Amniotic epithelial cell (primary cell): ENCODE measurements at regions not wholly inside any gene's neighbourhood (a gene's known extent, or its start where the extent isn't known, plus 50 kb on each side); places are given as distances from the start of the nearest gene placed in this dataset.

Source experiments
- DNase-seq: peaks from one replicate; pipeline ENCODE4 v3.0.0-alpha.2; 2010; ENCODE audit warnings: low read depth

DNA sequence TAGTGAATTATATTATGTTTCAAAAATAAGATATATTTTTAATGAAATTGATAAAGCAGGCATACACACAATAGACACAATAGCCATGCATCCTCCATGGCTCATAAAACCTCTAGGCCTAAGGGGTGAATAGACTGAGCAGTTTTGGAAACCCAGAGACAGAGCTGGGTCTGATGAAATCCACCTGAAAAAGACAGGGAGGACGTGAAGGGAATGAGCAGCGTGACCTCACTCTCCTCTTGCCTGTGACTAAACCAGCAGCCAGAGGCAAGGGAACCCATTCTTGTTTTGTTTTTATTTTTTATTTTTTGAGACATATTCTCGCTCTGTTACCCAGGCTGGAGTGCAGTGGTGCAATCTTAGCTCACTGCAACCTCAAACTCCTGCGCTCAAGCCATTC lies 424.4 kb upstream of the FAM241A start:
- DNase-seq, result no peak

DNA sequence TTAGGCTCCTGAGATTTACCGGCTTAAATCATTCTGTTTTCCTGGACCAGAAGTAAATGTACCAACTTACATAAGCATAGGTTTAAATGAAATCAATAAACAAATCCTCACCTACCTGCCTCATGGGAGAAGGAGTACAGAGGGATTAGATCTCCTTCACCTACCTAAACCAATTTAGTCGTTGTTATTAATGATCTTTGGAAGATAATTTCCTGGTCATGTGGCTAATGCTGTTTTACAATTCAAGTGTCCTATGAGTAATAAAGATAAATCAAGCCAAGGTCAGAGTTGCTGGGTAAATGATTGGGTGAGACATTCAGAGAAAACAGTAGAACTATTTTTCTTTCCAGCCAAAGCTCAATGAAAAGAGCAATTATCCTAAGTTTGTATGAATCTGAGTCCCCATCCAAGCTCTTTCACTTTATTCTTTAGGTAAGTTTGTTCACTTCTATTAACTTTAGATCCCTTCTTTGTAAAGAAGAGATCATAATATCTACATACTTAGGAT lies 423.0 kb upstream of the FAM241A start:
- peak; percentile 16 for DNase-seq

DNA sequence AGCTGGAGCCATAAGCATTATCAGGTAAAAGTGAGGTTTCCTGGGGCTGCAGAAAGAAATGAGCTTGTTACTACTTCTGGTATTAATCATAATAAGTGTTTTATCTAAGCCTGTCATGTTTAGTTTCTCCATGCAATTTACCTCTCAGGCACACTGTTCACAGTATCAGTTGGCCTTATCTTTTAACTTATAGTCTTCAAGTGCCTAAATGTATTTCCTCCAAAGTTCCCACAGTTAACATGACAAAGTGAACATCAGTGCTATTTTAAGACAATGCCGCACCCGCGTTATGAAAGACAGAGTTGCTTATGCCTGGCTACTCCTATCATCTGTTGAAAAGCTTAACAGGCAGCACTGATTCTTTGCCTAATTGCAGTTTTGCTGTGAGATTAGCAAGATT lies 408.7 kb upstream of the FAM241A start:
- peak; percentile 21 for DNase-seq

DNA sequence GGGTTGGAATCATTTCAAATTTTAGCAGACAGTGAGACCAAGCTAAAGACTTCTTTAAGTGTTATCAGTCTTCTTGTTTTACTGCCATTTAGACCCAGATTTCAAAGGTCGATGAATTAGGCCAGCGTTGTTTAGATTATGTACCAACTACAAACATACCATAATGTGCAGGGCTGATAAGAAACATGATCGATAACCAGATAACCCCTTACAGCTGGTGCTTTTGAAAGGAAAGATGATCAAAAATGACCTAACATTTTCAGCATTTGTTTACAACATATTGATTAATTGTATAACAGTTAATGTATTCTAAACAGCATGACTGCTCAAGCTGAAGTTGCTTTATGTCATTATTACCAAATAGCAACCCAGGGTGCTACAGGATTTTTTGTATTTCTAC lies 400.4 kb upstream of the FAM241A start:
- no peak for DNase-seq

DNA sequence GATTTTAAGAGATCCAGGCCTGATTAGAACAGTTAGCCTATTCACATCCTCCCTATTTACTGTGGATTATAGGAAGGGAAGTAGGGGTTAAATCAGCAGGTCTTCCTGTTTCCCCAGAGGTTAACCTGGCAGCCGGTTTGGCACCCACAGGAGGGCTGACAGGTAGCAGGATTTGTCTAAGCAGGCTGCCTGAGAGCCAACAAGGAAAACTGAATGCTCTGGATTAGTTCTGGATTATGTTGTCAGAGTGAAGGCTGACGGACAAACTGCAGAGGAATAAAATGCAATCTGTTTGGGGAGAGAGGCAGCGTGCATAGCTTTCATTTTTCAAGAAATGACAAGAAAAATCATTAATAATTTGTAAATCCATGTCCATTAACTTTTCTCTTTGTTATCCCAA lies 397.1 kb upstream of the FAM241A start:
- DNase-seq, result peak; percentile 49

DNA sequence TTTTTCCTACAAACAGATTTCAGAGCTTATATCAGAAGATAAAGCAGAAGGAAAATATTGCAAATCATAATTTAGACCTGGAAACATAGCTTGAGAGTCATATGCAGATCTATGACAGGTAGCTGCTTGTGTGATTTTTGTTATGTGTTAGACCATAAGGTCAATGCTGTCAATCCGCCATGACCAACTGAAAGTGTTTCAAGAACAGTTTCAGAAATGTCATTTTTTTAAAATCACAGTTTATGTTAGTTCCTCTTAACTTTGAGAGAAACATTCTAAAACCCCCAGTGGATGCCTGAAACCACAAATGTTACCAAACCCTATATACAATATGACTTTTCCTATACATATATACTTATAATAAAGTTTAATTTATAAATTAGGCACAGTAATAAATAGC lies 391.3 kb upstream of the FAM241A start:
- no peak for DNase-seq

DNA sequence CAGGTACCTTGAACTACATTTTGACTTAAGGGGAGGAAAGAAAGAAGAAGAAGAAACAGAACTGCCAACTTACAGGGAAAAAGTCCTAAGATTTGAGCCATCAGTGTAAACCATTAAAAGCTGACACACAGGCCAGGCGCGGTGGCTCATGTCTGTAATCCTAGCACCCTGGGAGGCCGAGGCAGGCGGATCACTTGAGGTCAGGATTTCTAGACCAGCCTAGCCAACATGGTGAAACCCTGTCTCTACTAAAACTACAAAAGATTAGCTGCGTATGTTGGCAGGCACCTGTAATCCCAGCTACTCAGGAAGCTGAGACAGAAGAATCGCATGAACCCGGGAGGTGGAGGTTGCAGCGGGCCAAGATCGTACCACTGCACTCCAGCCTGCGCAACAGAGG lies 389.7 kb upstream of the FAM241A start:
- no peak for DNase-seq

DNA sequence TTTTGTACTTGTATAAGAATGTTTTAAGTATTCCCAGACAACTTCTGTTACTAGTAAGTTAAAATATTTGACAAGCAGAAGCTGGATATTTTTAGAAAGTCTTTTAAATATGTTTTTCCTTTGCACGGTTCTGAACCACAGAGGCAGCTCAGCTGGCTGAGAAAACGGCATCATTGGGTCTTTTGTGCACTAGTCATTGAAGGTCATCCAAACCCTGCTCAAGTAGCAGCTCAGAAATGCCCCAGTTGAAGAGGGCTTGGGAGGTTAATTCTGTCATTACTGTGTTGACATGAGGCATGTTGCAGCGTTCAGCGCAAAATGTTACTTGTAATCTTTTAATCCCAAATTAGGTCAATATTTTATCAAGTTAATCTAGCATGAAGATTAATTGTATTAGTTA lies 383.7 kb upstream of the FAM241A start:
- DNase-seq, result peak; percentile 10

DNA sequence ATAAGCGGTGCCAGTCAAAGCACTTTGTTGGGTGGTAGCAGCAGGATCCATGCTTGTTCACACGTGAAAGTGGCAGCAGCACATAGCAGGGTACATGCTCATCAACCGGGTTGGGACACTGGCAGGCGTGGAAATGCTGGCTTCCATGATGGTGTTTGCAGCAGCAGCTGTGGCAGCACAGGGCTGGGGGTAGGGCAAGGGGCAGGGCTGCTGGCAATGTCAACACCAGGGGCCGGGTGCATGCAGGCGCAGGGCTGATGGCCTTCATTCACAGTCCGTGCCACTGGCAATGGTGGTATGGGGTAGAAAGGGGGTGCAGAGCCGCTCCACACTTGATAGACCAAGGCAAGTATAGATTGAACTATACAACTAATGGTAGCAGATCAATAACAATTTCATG lies 374.7 kb upstream of the FAM241A start:
- no peak for DNase-seq

DNA sequence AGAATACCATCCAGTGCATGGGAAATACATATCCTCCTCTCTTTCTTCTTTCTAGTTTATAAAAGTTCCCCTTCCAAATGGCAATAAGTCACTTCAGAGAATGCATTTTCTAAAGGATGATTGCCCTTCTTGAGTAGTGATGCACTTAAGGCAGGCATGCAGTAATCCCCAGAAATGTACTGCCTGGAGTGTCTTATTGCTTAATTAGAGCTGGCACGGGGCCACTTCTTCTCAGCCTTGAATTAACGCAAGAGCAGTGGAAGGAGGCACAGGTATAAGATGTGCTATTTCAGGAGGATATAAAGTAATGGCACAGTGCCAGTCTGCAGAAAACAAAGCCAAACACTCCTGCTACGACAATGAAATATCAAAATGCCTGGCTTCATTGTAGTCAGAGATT lies 371.4 kb upstream of the FAM241A start:
- DNase-seq, result peak; percentile 94

DNA sequence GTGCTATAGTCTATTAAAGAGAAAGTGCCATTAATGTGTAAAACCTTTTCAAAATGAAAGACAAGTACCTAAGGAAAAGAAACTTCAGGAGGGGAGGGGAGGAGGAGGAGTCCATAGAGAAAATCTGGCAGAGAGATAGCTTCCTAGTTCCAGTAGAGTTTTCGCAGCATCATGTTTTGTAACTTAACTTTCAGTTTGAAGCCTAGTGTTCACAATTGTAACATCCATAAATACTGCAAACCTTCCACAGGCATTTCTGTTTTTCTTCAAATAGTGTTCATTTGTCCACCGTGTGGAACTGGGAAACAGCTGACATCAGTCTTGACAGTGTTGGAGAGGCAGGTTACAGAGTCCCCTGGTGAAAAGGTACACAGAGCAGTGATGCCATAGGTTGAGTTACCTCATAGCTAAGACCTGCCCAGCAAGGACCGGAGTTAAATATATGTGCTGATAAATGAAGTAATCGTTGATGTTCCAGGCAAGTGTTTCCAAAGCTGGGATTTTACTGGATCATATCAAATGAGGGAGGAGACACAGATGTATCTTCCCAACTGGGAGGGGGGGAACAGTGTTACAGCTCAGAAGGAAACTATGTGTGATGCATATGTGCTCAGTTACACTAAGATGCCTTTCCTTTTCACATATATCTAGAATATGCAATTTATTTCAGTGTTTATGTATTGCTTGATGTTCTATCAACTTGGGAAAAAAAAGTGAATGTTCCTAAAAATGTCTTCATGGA lies 369.5 kb upstream of the FAM241A start:
- peak; percentile 88 for DNase-seq

DNA sequence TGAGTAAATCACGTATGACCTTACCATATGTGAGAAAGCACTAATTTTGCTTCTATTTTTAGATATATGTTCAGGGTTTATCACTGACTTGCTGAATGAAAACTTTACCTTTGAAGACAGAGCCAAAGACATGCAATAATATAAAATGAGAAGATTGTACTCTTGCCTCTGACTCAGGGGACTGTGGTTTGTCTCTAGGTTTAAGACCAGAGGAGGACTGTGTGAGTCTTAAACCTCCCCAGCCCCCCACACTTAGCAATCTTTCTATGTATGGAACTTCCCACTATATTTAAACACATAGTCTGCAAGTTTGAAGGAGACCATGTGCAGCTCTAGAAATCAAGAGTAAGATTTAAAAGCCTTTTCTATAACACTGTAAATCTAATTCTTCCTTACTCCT lies 368.7 kb upstream of the FAM241A start:
- peak; percentile 72 for DNase-seq

DNA sequence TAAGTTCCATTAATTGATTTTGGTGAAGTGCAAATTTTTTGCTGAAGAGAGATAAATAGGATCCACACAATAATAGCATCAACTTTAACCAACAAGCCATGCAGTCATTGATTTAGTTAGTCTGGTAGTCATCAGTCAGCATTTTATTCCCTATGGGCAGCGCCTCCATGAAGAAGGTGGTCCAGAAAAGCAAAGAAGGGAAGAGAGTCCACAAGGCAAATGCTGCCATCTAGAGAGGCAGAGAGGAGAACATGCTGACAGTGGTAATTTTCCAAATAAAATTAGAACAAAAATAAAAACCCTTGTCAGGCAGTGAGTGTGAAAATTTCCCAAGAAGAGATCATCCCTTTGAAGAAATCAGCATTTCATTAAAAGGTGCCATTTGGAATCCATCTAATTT lies 366.7 kb upstream of the FAM241A start:
- DNase-seq, result peak; percentile 55

DNA sequence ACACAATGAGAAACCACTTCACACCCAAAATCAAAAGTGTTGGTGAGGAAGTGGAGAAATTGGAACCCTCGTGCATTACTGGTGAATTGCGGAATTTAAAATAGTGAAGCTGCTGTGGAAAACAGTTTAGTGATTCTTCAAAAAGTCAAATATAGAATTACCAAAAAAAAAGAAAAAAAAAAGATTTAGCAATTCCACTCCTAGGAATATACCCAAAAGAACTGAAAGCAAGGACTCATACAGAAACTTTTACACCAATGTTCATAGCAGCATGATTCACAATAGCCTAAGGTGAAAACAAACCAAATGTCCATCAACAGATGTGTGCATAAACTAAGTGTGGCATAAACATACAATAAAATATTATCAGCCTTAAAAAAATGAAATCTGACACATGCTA lies 364.3 kb upstream of the FAM241A start:
- DNase-seq, result no peak

DNA sequence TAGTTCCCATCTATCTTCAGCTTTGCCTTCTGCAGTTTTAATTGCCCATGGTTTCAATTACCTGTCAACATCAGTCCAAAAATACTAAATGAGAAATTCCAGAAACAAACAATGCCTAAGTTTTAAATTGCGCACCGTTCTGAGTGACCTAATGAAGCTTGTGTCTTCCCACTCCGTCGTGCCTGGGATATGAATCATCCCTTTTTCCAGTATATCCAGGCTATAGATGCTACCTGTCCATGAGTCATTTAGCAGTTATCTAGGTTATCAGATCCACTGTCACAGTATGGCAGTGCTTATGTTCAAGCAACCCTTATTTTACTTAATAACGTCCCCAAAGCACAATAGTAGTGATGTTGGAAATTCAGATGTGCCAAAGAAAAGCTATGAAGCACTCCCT lies 363.6 kb upstream of the FAM241A start:
- peak; percentile 45 for DNase-seq

DNA sequence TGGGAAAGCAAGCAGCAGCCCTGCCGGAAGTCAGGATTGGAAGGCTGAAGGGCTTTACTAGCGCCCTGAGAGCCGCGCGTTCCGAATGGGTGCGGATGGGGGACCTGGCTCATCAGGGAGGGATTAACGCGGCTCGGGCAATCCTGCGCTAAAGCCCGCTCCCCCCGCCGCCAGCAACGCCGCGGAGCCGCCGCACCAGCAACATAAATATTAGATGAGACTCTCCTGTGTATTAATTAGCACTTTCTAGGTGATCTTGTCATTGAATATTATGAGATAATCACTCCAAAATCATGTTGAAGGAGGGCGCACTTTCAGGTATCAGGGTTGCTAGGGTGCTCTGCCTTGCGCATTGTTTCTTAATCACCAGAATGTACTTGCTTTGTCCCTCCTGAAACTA lies 357.2 kb upstream of the FAM241A start:
- no peak for DNase-seq

DNA sequence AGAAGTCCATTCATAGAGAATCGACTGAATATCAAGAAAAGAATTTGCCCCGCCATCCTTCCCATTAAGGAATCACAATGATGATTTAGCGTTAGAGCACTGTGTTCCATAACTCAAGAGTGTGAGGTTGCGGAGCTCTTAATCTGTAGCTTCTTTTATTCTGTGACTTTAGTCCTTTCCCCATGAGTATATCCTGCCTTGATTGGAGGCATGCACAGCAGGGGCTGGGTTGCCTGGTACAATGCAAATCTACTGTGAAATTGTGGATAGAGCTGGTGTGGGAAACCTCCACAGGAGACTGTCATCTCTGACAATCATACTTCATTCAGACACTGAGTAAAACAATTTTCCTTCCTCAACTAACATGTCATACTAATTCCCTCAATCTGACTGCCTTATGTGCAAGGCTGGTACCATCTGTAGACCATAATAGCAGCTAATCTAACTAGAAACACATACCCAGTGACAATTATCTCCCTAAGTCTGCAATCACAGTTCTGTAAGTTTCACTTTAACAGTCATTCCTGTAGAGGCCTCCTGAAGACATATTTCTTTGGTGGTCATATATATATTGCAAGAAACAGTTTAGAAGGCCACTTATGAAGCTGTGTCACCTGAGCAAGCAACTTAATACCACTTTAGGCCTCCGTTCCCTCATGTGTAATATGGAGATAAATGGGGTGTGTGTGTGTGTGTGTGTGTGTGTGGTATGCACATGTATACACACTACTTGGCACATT lies 355.2 kb upstream of the FAM241A start:
- no peak for DNase-seq

DNA sequence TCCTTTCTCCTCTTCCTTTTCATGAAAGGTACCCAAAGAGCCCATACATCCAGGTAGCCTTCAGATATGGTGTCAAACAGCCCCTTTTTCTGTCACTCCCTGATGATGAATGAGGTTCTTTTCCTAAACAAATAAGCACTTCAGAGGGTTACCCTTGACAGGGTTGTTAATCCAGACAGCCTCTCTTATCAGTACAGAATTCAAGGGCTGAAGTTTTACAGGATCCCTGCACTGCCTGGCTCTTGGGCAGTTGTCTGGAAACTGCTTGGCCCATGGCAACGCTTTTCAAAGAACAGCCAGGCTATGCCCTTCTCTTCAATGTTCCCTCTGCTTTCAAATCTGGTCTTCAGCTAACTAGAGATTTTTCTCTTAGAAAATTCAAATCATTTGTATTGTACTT lies 352.6 kb upstream of the FAM241A start:
- DNase-seq, result peak; percentile 45

DNA sequence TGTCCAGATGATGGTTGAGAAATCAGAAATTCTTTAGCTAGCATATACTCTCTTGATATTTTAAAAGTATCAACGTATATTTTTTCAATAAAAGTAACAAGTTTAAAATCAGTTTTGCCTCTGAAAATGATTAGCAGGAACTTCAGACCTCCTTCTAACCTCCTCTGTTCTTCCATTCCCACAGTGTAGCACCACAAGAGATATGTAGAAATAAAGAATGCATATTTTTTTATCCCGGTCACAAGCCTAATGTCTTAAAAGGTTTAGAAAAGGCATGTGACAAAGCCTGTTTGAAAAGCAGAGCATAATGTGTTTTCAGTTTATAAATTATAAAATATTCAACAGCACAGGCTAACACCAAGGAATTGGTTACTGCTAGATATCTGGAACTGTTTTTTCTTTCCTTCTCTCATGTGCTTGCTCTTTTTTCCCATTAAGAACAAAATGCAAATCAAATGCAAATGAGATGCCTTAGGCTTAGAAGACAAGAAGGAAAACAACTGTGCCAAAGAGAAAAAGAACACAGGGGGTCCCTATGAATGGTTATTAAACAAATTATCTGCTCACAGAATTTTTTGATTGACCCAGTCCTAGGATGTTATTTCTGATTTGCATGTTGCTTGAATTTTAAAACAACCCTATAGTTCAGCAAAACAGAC lies 351.7 kb upstream of the FAM241A start:
- no peak for DNase-seq

DNA sequence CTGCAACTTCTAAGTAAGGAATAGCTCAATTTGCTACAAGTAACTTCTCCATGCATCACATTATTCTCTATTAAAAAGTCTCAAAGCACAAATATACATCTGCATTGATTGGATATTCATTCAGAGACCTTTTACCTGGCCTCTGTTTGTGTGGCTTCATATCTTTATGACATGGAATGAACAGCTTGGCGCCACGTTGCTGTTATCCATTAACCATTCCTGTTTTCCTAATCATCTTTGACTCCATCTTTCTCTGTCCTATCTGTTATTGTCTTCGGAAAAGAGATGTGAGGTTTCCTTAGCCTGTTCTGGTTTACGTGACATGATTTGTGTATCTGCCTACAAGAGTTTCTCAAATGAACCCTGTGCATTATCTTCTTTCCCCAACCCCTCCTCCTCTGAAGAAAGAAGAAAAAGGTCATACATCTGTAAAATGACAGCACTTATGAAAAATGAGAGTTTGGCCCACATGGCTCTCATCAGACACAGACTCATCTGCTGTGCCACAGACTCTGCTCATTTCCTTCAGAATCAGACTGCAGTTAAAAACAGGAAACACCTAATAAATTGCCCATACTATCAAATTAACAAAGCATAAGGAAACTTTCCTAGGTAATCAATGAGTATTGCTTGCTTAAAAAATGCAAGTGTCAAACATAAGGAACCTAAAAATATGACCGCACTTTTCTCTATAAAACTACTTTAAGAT lies 347.6 kb upstream of the FAM241A start:
- DNase-seq, result peak; percentile 34

DNA sequence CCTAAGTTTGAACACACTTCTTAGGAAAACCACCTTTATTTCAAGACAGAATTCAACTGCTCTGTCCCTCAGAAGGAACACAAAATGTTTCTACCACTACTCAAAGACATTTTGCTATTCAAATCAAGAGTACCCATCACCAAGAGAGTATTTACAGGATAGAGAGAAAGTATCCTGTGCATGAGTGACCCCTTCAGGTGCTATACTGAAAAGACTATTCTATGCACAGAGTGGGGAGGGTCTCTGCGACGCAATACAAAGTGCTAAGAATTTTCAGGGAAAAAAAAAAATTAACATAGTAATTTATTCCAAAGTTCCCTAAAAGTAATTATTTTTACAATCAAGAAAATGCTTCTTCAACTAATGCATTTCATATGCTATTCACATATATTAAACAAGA lies 346.4 kb upstream of the FAM241A start:
- DNase-seq, result peak; percentile 11

DNA sequence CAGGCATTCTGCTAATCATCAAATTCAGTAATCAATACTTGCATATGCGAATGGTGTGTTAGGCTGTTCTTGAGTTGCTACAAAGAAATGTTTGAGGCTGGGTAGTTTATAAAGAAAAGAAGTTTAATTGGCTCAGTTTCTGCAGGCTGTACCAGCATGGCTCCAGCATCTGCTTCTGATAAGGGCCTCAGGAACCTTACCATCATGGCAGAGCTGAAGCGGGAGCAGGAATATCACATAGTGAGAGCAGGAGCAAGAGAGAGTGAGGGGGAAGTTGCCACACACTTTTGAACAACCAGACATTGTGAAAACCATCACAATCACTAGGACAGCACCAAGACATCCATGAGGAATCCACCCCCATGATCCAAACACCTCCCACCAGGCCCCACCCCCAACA lies 344.7 kb upstream of the FAM241A start:
- no peak for DNase-seq
